ENCODE measurements at regions not wholly inside any gene's neighbourhood (a gene's known extent, or its start where the extent isn't known, plus 50 kb on each side); places are given as distances from the start of the nearest gene placed in this dataset.

GRCh38 chr16:59573528-59574271 lies 839.6 kb upstream of the GOT2 start:
- no peaks in the 10 kb centered on the region for H3K36me3 ChIP-seq (ENCODE audit: control insufficient read depth in 1 of 2, insufficient read depth in 2 of 2, low read length in 2 of 2)
- H3K27ac ChIP-seq (ENCODE audit: low read depth, low read length), result no peak overlapping the region
- H3K27me3 ChIP-seq (ENCODE audit: control insufficient read depth in 1 of 2, insufficient read depth in 2 of 2, low read length in 2 of 2), result no peaks in the 10 kb centered on the region
- no peak overlapping the region for H3K9ac ChIP-seq (ENCODE audit: low read depth in 1 of 2, low read length in 2 of 2)
- H3K9me3 ChIP-seq (ENCODE audit: control insufficient read depth in 1 of 2, low read length in 2 of 2), result peaks cover 0 to 4% of the 10 kb centered on the region in 2 donors
- H3K4me3 ChIP-seq (ENCODE audit: low read depth in 1 of 2, low read length in 2 of 2), result no peak overlapping the region
- H3K4me1 ChIP-seq (ENCODE audit: control insufficient read depth in 1 of 2, insufficient read depth in 2 of 2, low read length in 2 of 2), result no peaks in the 10 kb centered on the region

- Histone ChIP-seq H3K36me3 (ENCODE audit: control insufficient read depth in 1 of 2, insufficient read depth in 2 of 2, low read length in 2 of 2) (no peaks in the 10 kb centered on the region), H3K27ac (ENCODE audit: low read depth, low read length) (no peak overlapping the region), H3K9ac (ENCODE audit: low read depth in 1 of 2, low read length in 2 of 2) (no peak overlapping the region), H3K27me3 (ENCODE audit: control insufficient read depth in 1 of 2, insufficient read depth in 2 of 2, low read length in 2 of 2) (no peaks in the 10 kb centered on the region), H3K9me3 (ENCODE audit: control insufficient read depth in 1 of 2, low read length in 2 of 2) (no peaks in the 10 kb centered on the region), H3K4me1 (ENCODE audit: control insufficient read depth in 1 of 2, insufficient read depth in 2 of 2, low read length in 2 of 2) (no peaks in the 10 kb centered on the region), H3K4me3 (ENCODE audit: low read depth in 1 of 2, low read length in 2 of 2) (no peak overlapping the region)
These were observed 833.4 kb upstream of the GOT2 start for GRCh38 chr16:59567496-59567895.

- no peaks in the 10 kb centered on the region for H3K36me3 ChIP-seq (ENCODE audit: control insufficient read depth in 1 of 2, insufficient read depth in 2 of 2, low read length in 2 of 2)
- H3K9ac ChIP-seq (ENCODE audit: low read depth in 1 of 2, low read length in 2 of 2), result no peak overlapping the region
- no peaks in the 10 kb centered on the region for H3K27me3 ChIP-seq (ENCODE audit: control insufficient read depth in 1 of 2, insufficient read depth in 2 of 2, low read length in 2 of 2)
- no peak overlapping the region for H3K4me3 ChIP-seq (ENCODE audit: low read depth in 1 of 2, low read length in 2 of 2)
- no peak overlapping the region for H3K27ac ChIP-seq (ENCODE audit: low read depth, low read length)
- no peaks in the 10 kb centered on the region for H3K9me3 ChIP-seq (ENCODE audit: control insufficient read depth in 1 of 2, low read length in 2 of 2)
- no peaks in the 10 kb centered on the region for H3K4me1 ChIP-seq (ENCODE audit: control insufficient read depth in 1 of 2, insufficient read depth in 2 of 2, low read length in 2 of 2)
These were observed 832.3 kb upstream of the GOT2 start for GRCh38 chr16:59566446-59566845.

GRCh38 chr16:59558679-59559078 lies 824.6 kb upstream of the GOT2 start:
- no peaks in the 10 kb centered on the region for H3K36me3 ChIP-seq (ENCODE audit: control insufficient read depth in 1 of 2, insufficient read depth in 2 of 2, low read length in 2 of 2)
- no peak overlapping the region for H3K9ac ChIP-seq (ENCODE audit: low read depth in 1 of 2, low read length in 2 of 2)
- H3K4me3 ChIP-seq (ENCODE audit: low read depth in 1 of 2, low read length in 2 of 2), result no peak overlapping the region
- H3K4me1 ChIP-seq (ENCODE audit: control insufficient read depth in 1 of 2, insufficient read depth in 2 of 2, low read length in 2 of 2), result no peaks in the 10 kb centered on the region
- H3K27me3 ChIP-seq (ENCODE audit: control insufficient read depth in 1 of 2, insufficient read depth in 2 of 2, low read length in 2 of 2), result no peaks in the 10 kb centered on the region
- H3K9me3 ChIP-seq (ENCODE audit: control insufficient read depth in 1 of 2, low read length in 2 of 2), result no peaks in the 10 kb centered on the region
- H3K27ac ChIP-seq (ENCODE audit: low read depth, low read length), result no peak overlapping the region

GRCh38 chr16:59552164-59552563 lies 818.0 kb upstream of the GOT2 start:
- peaks cover 6 to 11% of the 10 kb centered on the region in 2 donors for H3K9me3 ChIP-seq (ENCODE audit: control insufficient read depth in 1 of 2, low read length in 2 of 2)
- H3K4me3 ChIP-seq (ENCODE audit: low read depth in 1 of 2, low read length in 2 of 2), result no peak overlapping the region
- no peaks in the 10 kb centered on the region for H3K27me3 ChIP-seq (ENCODE audit: control insufficient read depth in 1 of 2, insufficient read depth in 2 of 2, low read length in 2 of 2)
- no peak overlapping the region for H3K27ac ChIP-seq (ENCODE audit: low read depth, low read length)
- H3K9ac ChIP-seq (ENCODE audit: low read depth in 1 of 2, low read length in 2 of 2), result no peak overlapping the region
- no peaks in the 10 kb centered on the region for H3K4me1 ChIP-seq (ENCODE audit: control insufficient read depth in 1 of 2, insufficient read depth in 2 of 2, low read length in 2 of 2)
- H3K36me3 ChIP-seq (ENCODE audit: control insufficient read depth in 1 of 2, insufficient read depth in 2 of 2, low read length in 2 of 2), result no peaks in the 10 kb centered on the region

GRCh38 chr16:59545721-59546120 lies 811.6 kb upstream of the GOT2 start:
- Histone ChIP-seq H3K9ac (ENCODE audit: low read depth in 1 of 2, low read length in 2 of 2) (no peak overlapping the region), H3K4me3 (ENCODE audit: low read depth in 1 of 2, low read length in 2 of 2) (no peak overlapping the region), H3K27me3 (ENCODE audit: control insufficient read depth in 1 of 2, insufficient read depth in 2 of 2, low read length in 2 of 2) (no peaks in the 10 kb centered on the region), H3K27ac (ENCODE audit: low read depth, low read length) (no peak overlapping the region), H3K36me3 (ENCODE audit: control insufficient read depth in 1 of 2, insufficient read depth in 2 of 2, low read length in 2 of 2) (no peaks in the 10 kb centered on the region), H3K9me3 (ENCODE audit: control insufficient read depth in 1 of 2, low read length in 2 of 2) (peaks cover 10 to 11% of the 10 kb centered on the region in 2 donors), H3K4me1 (ENCODE audit: control insufficient read depth in 1 of 2, insufficient read depth in 2 of 2, low read length in 2 of 2) (no peaks in the 10 kb centered on the region)

GRCh38 chr16:59543641-59544040 lies 809.5 kb upstream of the GOT2 start:
- H3K27ac ChIP-seq (ENCODE audit: low read depth, low read length), result no peak overlapping the region
- H3K4me3 ChIP-seq (ENCODE audit: low read depth in 1 of 2, low read length in 2 of 2), result no peak overlapping the region
- H3K9me3 ChIP-seq (ENCODE audit: control insufficient read depth in 1 of 2, low read length in 2 of 2), result peaks cover 4 to 12% of the 10 kb centered on the region in 2 donors
- H3K4me1 ChIP-seq (ENCODE audit: control insufficient read depth in 1 of 2, insufficient read depth in 2 of 2, low read length in 2 of 2), result no peaks in the 10 kb centered on the region
- H3K27me3 ChIP-seq (ENCODE audit: control insufficient read depth in 1 of 2, insufficient read depth in 2 of 2, low read length in 2 of 2), result no peaks in the 10 kb centered on the region
- H3K36me3 ChIP-seq (ENCODE audit: control insufficient read depth in 1 of 2, insufficient read depth in 2 of 2, low read length in 2 of 2), result no peaks in the 10 kb centered on the region
- no peak overlapping the region for H3K9ac ChIP-seq (ENCODE audit: low read depth in 1 of 2, low read length in 2 of 2)

GRCh38 chr16:59540621-59541020 lies 806.5 kb upstream of the GOT2 start:
- H3K27ac ChIP-seq (ENCODE audit: low read depth, low read length), result no peak overlapping the region
- no peak overlapping the region for H3K9ac ChIP-seq (ENCODE audit: low read depth in 1 of 2, low read length in 2 of 2)
- no peaks in the 10 kb centered on the region for H3K4me1 ChIP-seq (ENCODE audit: control insufficient read depth in 1 of 2, insufficient read depth in 2 of 2, low read length in 2 of 2)
- H3K27me3 ChIP-seq (ENCODE audit: control insufficient read depth in 1 of 2, insufficient read depth in 2 of 2, low read length in 2 of 2), result no peaks in the 10 kb centered on the region
- no peaks in the 10 kb centered on the region for H3K36me3 ChIP-seq (ENCODE audit: control insufficient read depth in 1 of 2, insufficient read depth in 2 of 2, low read length in 2 of 2)
- no peak overlapping the region for H3K4me3 ChIP-seq (ENCODE audit: low read depth in 1 of 2, low read length in 2 of 2)
- H3K9me3 ChIP-seq (ENCODE audit: control insufficient read depth in 1 of 2, low read length in 2 of 2), result peaks cover 9 to 10% of the 10 kb centered on the region in 2 donors

- no peak overlapping the region for H3K27ac ChIP-seq (ENCODE audit: low read depth, low read length)
- no peak overlapping the region for H3K9ac ChIP-seq (ENCODE audit: low read depth in 1 of 2, low read length in 2 of 2)
- H3K9me3 ChIP-seq (ENCODE audit: control insufficient read depth in 1 of 2, low read length in 2 of 2), result peaks cover 2 to 9% of the 10 kb centered on the region in 2 donors
- no peaks in the 10 kb centered on the region for H3K36me3 ChIP-seq (ENCODE audit: control insufficient read depth in 1 of 2, insufficient read depth in 2 of 2, low read length in 2 of 2)
- H3K4me3 ChIP-seq (ENCODE audit: low read depth in 1 of 2, low read length in 2 of 2), result no peak overlapping the region
- no peaks in the 10 kb centered on the region for H3K27me3 ChIP-seq (ENCODE audit: control insufficient read depth in 1 of 2, insufficient read depth in 2 of 2, low read length in 2 of 2)
- H3K4me1 ChIP-seq (ENCODE audit: control insufficient read depth in 1 of 2, insufficient read depth in 2 of 2, low read length in 2 of 2), result no peaks in the 10 kb centered on the region
These were observed 801.2 kb upstream of the GOT2 start for GRCh38 chr16:59535298-59535697.

GRCh38 chr16:59527206-59527997 lies 793.3 kb upstream of the GOT2 start:
- Histone ChIP-seq H3K27me3 (ENCODE audit: control insufficient read depth in 1 of 2, insufficient read depth in 2 of 2, low read length in 2 of 2) (no peaks in the 10 kb centered on the region), H3K36me3 (ENCODE audit: control insufficient read depth in 1 of 2, insufficient read depth in 2 of 2, low read length in 2 of 2) (no peaks in the 10 kb centered on the region), H3K9ac (ENCODE audit: low read depth in 1 of 2, low read length in 2 of 2) (no peak overlapping the region), H3K4me3 (ENCODE audit: low read depth in 1 of 2, low read length in 2 of 2) (no peak overlapping the region), H3K9me3 (ENCODE audit: control insufficient read depth in 1 of 2, low read length in 2 of 2) (no peaks in the 10 kb centered on the region), H3K27ac (ENCODE audit: low read depth, low read length) (no peak overlapping the region), H3K4me1 (ENCODE audit: control insufficient read depth in 1 of 2, insufficient read depth in 2 of 2, low read length in 2 of 2) (no peaks in the 10 kb centered on the region)

Measured in duodenal mucosa (tissue), 2 donors.